ENCODE measurements at regions not wholly inside any gene's neighbourhood (a gene's known extent, or its start where the extent isn't known, plus 50 kb on each side); places are given as distances from the start of the nearest gene placed in this dataset.
A peak's percentile ranks its signal among the peaks of the same experiment; 100 is the strongest.
"Not testable (repeated sequence)": the region's sequence is repeated elsewhere in the genome, so short reads cannot be mapped to it uniquely, and the experiment has no call there.

- peaks cover 36% of the 10 kb centered on the region for H3K4me1 Mint-ChIP-seq (ENCODE audit: low read depth)
Measured at GRCh38 chr6:60389094-60389493, 1896.9 kb downstream of the KHDRBS2 start.

GRCh38 chr6:60384614-60385013 lies 1901.4 kb downstream of the KHDRBS2 start:
- H3K9me3 Mint-ChIP-seq (ENCODE audit: low read depth); H3K4me3 Mint-ChIP-seq (ENCODE audit: low read depth); H3K27me3 Mint-ChIP-seq; DNase-seq (ENCODE audit: low spot score, unreplicated experiment); H3K27ac Mint-ChIP-seq; H3K36me3 Mint-ChIP-seq (ENCODE audit: insufficient read depth): not testable (repeated sequence)
- H3K4me1 Mint-ChIP-seq (ENCODE audit: low read depth), result peaks cover 11% of the 10 kb centered on the region

More at GRCh38 chr6:60389094-60389493, 1896.9 kb downstream of the KHDRBS2 start:
- H3K27me3 Mint-ChIP-seq; H3K36me3 Mint-ChIP-seq (ENCODE audit: insufficient read depth); H3K27ac Mint-ChIP-seq; H3K4me3 Mint-ChIP-seq (ENCODE audit: low read depth); H3K9me3 Mint-ChIP-seq (ENCODE audit: low read depth); DNase-seq (ENCODE audit: low spot score, unreplicated experiment): not testable (repeated sequence)

GRCh38 chr6:60382771-60383170 lies 1903.3 kb downstream of the KHDRBS2 start:
- H3K4me1 Mint-ChIP-seq (ENCODE audit: low read depth); H3K27ac Mint-ChIP-seq; H3K27me3 Mint-ChIP-seq; H3K4me3 Mint-ChIP-seq (ENCODE audit: low read depth); DNase-seq (ENCODE audit: low spot score, unreplicated experiment); H3K36me3 Mint-ChIP-seq (ENCODE audit: insufficient read depth); H3K9me3 Mint-ChIP-seq (ENCODE audit: low read depth): not testable (repeated sequence)

GRCh38 chr6:60374078-60374477 lies 1911.9 kb downstream of the KHDRBS2 start:
- H3K27ac Mint-ChIP-seq; H3K9me3 Mint-ChIP-seq (ENCODE audit: low read depth); H3K27me3 Mint-ChIP-seq; H3K4me1 Mint-ChIP-seq (ENCODE audit: low read depth); H3K4me3 Mint-ChIP-seq (ENCODE audit: low read depth); H3K36me3 Mint-ChIP-seq (ENCODE audit: insufficient read depth); DNase-seq (ENCODE audit: low spot score, unreplicated experiment): not testable (repeated sequence)

- not testable (repeated sequence) for H3K27ac Mint-ChIP-seq; H3K36me3 Mint-ChIP-seq (ENCODE audit: insufficient read depth); H3K27me3 Mint-ChIP-seq; H3K4me3 Mint-ChIP-seq (ENCODE audit: low read depth); H3K4me1 Mint-ChIP-seq (ENCODE audit: low read depth); DNase-seq (ENCODE audit: low spot score, unreplicated experiment); H3K9me3 Mint-ChIP-seq (ENCODE audit: low read depth)
Measured at GRCh38 chr6:60367800-60368199, 1918.2 kb downstream of the KHDRBS2 start.

GRCh38 chr6:60365901-60366300 lies 1920.1 kb downstream of the KHDRBS2 start:
- H3K9me3 Mint-ChIP-seq (ENCODE audit: low read depth); H3K27ac Mint-ChIP-seq: not testable (repeated sequence)

GRCh38 chr6:60342411-60343008 lies 1943.5 kb downstream of the KHDRBS2 start:
- H3K27me3 Mint-ChIP-seq; H3K4me3 Mint-ChIP-seq (ENCODE audit: low read depth); H3K9me3 Mint-ChIP-seq (ENCODE audit: low read depth); H3K27ac Mint-ChIP-seq; H3K36me3 Mint-ChIP-seq (ENCODE audit: insufficient read depth); H3K4me1 Mint-ChIP-seq (ENCODE audit: low read depth); DNase-seq (ENCODE audit: low spot score, unreplicated experiment): not testable (repeated sequence)

More at GRCh38 chr6:60365901-60366300, 1920.1 kb downstream of the KHDRBS2 start:
- peaks cover 14% of the 10 kb centered on the region for H3K4me1 Mint-ChIP-seq (ENCODE audit: low read depth)
- not testable (repeated sequence) for DNase-seq (ENCODE audit: low spot score, unreplicated experiment); H3K4me3 Mint-ChIP-seq (ENCODE audit: low read depth); H3K27me3 Mint-ChIP-seq; H3K36me3 Mint-ChIP-seq (ENCODE audit: insufficient read depth)

GRCh38 chr6:60338328-60339071 lies 1947.5 kb downstream of the KHDRBS2 start:
- H3K27me3 Mint-ChIP-seq; H3K36me3 Mint-ChIP-seq (ENCODE audit: insufficient read depth); DNase-seq (ENCODE audit: low spot score, unreplicated experiment); H3K9me3 Mint-ChIP-seq (ENCODE audit: low read depth); H3K4me3 Mint-ChIP-seq (ENCODE audit: low read depth); H3K4me1 Mint-ChIP-seq (ENCODE audit: low read depth): not testable (repeated sequence)
- H3K27ac Mint-ChIP-seq, result peak overlapping the region; percentile 66
- TF ChIP-seq CTCF (IDR thresholded peaks at IDR 0.05; ENCODE audit: unreplicated experiment), result peak; percentile 43

- not testable (repeated sequence) for H3K9me3 Mint-ChIP-seq (ENCODE audit: low read depth)
Measured at GRCh38 chr6:60335124-60335523, 1950.9 kb downstream of the KHDRBS2 start.

GRCh38 chr6:60333708-60334107 lies 1952.3 kb downstream of the KHDRBS2 start:
- H3K27ac Mint-ChIP-seq; DNase-seq (ENCODE audit: low spot score, unreplicated experiment); H3K27me3 Mint-ChIP-seq; H3K36me3 Mint-ChIP-seq (ENCODE audit: insufficient read depth); H3K4me3 Mint-ChIP-seq (ENCODE audit: low read depth); H3K9me3 Mint-ChIP-seq (ENCODE audit: low read depth); H3K4me1 Mint-ChIP-seq (ENCODE audit: low read depth): not testable (repeated sequence)

More at GRCh38 chr6:60335124-60335523, 1950.9 kb downstream of the KHDRBS2 start:
- not testable (repeated sequence) for H3K27ac Mint-ChIP-seq; H3K4me3 Mint-ChIP-seq (ENCODE audit: low read depth); H3K27me3 Mint-ChIP-seq; DNase-seq (ENCODE audit: low spot score, unreplicated experiment); H3K4me1 Mint-ChIP-seq (ENCODE audit: low read depth); H3K36me3 Mint-ChIP-seq (ENCODE audit: insufficient read depth)

GRCh38 chr6:60308939-60309338 lies 1977.1 kb downstream of the KHDRBS2 start:
- not testable (repeated sequence) for H3K9me3 Mint-ChIP-seq (ENCODE audit: low read depth); H3K27ac Mint-ChIP-seq; H3K27me3 Mint-ChIP-seq; H3K4me1 Mint-ChIP-seq (ENCODE audit: low read depth); H3K4me3 Mint-ChIP-seq (ENCODE audit: low read depth); DNase-seq (ENCODE audit: low spot score, unreplicated experiment); H3K36me3 Mint-ChIP-seq (ENCODE audit: insufficient read depth)
